ENCODE measurements at regions not wholly inside any gene's neighbourhood (a gene's known extent, or its start where the extent isn't known, plus 50 kb on each side); places are given as distances from the start of the nearest gene placed in this dataset.

DNA sequence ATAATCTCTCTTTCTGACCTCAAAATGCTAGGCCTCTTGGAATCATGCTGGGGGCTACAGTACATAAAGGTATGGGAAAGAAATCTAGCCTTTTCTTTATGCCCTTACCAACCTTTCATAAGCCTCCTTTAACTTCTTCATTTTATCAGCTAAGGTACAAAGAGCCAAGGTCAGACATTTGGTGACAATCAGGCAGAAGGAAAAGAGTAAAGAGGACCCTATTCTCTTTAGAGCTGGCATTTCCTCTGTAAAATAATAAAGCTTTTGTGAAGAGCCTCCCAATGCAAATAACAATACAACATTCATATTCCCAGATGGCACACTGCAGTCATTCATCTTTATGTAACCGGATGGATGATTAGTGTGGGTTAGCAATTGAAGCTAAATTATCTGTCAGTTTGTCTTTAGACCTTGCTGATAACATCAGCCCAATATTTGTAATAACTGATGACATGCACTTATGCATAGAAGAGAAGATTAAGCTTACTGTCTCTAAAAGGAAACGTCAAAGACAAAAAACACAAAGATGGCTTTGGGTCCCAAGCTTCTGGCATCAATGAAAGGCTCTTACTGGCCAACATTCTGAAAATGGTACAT lies 163.1 kb downstream of the IBTK start:
- TF ChIP-seq, protein P1, sequence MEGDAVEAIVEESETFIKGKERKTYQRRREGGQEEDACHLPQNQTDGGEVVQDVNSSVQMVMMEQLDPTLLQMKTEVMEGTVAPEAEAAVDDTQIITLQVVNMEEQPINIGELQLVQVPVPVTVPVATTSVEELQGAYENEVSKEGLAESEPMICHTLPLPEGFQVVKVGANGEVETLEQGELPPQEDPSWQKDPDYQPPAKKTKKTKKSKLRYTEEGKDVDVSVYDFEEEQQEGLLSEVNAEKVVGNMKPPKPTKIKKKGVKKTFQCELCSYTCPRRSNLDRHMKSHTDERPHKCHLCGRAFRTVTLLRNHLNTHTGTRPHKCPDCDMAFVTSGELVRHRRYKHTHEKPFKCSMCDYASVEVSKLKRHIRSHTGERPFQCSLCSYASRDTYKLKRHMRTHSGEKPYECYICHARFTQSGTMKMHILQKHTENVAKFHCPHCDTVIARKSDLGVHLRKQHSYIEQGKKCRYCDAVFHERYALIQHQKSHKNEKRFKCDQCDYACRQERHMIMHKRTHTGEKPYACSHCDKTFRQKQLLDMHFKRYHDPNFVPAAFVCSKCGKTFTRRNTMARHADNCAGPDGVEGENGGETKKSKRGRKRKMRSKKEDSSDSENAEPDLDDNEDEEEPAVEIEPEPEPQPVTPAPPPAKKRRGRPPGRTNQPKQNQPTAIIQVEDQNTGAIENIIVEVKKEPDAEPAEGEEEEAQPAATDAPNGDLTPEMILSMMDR (IDR thresholded peaks at IDR 0.05; ENCODE audit: unreplicated experiment in 3 of 3) = no peak
- Mint-ChIP-seq H3K27ac (no peak overlapping the region), H3K36me3 (ENCODE audit: low read depth) (no peaks in the 10 kb centered on the region), H3K4me3 (no peak overlapping the region), H3K4me1 (no peaks in the 10 kb centered on the region), H3K27me3 (ENCODE audit: low read depth) (no peaks in the 10 kb centered on the region), H3K9me3 (no peaks in the 10 kb centered on the region)

DNA sequence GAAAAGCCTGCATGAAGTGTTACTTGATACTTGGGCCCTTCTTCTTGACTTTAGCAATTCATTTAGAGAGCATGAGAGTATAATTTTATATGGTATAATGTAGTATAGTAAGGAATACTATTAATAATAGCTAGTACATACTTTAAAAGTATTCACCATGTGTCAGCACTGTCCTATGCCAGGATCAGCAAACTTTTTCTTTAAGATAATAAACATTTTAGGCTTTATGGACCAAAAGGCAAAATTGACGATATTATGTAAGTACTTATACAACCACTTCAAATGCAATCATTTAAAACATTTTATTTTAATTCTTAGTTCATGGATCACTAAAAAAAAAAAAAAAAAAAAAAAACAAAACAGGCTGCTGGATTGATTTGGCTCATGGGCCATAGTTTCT lies 163.9 kb downstream of the IBTK start:
- Mint-ChIP-seq H3K9me3 (no peaks in the 10 kb centered on the region), H3K4me1 (no peaks in the 10 kb centered on the region)
- TF ChIP-seq, protein P1 (IDR thresholded peaks at IDR 0.05; ENCODE audit: unreplicated experiment in 3 of 3) = no peak

DNA sequence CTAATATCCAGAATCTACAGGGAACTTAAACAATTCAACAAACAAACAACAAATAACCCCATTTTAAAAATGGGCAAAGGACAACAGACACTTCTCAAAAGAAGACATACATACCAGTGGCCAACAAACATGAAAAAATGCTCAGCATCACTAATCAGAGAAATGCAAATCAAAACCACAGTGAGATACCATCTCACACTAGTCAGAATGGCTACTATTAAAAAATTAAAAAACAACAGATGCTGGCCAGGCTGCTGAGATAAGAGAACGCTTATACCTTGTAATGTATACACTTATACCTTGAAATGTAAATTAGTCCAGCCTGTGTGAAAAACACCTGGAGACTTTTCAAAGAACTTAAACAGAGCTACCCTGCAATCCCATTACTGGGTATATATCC lies 166.8 kb downstream of the IBTK start:
- Mint-ChIP-seq H3K4me3 (no peak overlapping the region), H3K9me3 (no peaks in the 10 kb centered on the region), H3K27me3 (ENCODE audit: low read depth) (no peaks in the 10 kb centered on the region), H3K36me3 (ENCODE audit: low read depth) (no peaks in the 10 kb centered on the region), H3K27ac (no peak overlapping the region), H3K4me1 (peaks cover 9% of the 10 kb centered on the region)
- TF ChIP-seq, protein P1 (IDR thresholded peaks at IDR 0.05; ENCODE audit: unreplicated experiment in 3 of 3) = no peak

More for the DNA sequence above, 163.9 kb downstream of the IBTK start:
- Mint-ChIP-seq H3K27me3 (ENCODE audit: low read depth) (no peaks in the 10 kb centered on the region), H3K36me3 (ENCODE audit: low read depth) (no peaks in the 10 kb centered on the region), H3K4me3 (no peak overlapping the region), H3K27ac (no peak overlapping the region)

- H3K36me3 Mint-ChIP-seq (ENCODE audit: low read depth) = no peaks in the 10 kb centered on the region
- H3K27ac Mint-ChIP-seq = no peak overlapping the region
- TF ChIP-seq, protein P1 (IDR thresholded peaks at IDR 0.05; ENCODE audit: unreplicated experiment in 3 of 3) = no peak
- H3K4me3 Mint-ChIP-seq = no peak overlapping the region
- H3K4me1 Mint-ChIP-seq = peaks cover 9% of the 10 kb centered on the region
- no peaks in the 10 kb centered on the region for H3K9me3 Mint-ChIP-seq
- H3K27me3 Mint-ChIP-seq (ENCODE audit: low read depth) = no peaks in the 10 kb centered on the region
Observed at GRCh38 chr6:82078286-82078908, 169.1 kb downstream of the IBTK start.

- no peaks in the 10 kb centered on the region for H3K27me3 Mint-ChIP-seq (ENCODE audit: low read depth)
- no peaks in the 10 kb centered on the region for H3K9me3 Mint-ChIP-seq
- no peak overlapping the region for H3K4me3 Mint-ChIP-seq
- no peaks in the 10 kb centered on the region for H3K36me3 Mint-ChIP-seq (ENCODE audit: low read depth)
- H3K27ac Mint-ChIP-seq = no peak overlapping the region
- TF ChIP-seq, protein P1 (IDR thresholded peaks at IDR 0.05; ENCODE audit: unreplicated experiment in 3 of 3) = no peak
- peaks cover 9% of the 10 kb centered on the region for H3K4me1 Mint-ChIP-seq
Observed at GRCh38 chr6:82076916-82077315, 170.6 kb downstream of the IBTK start.

DNA sequence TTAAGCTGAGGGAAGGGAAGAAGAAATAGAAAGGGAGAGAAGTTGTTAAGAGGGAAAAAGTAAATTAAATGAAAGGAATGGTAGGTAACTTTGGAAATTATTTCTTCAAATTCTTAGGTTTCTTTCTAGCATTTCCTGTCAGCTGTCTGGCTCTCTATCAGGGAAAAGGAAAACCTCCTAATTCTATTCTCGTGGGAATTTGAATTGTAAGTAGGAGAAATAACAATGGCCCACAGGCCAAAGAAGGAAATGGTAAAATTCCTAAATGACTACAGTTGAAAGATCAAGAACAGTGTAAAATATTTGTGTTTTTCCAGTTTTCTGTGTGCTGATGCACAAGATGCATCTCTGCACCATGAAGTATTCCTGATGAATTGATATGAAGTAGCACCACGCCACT lies 173.0 kb downstream of the IBTK start:
- no peak overlapping the region for H3K4me3 Mint-ChIP-seq
- H3K36me3 Mint-ChIP-seq (ENCODE audit: low read depth) = no peaks in the 10 kb centered on the region

More for the DNA sequence above, 173.0 kb downstream of the IBTK start:
- Mint-ChIP-seq H3K4me1 (peaks cover 9% of the 10 kb centered on the region), H3K27ac (no peak overlapping the region), H3K27me3 (ENCODE audit: low read depth) (no peaks in the 10 kb centered on the region), H3K9me3 (no peaks in the 10 kb centered on the region)
- TF ChIP-seq, protein P1 (IDR thresholded peaks at IDR 0.05; ENCODE audit: unreplicated experiment in 3 of 3) = no peak
